22Rv1 (cell line): ENCODE measurements at regions not wholly inside any gene's neighbourhood (a gene's known extent, or its start where the extent isn't known, plus 50 kb on each side); places are given as distances from the start of the nearest gene placed in this dataset.

Source experiments
- ZFX ChIP-seq: fragments of 450-650 bp; IDR thresholded peaks from 2 replicates; pipeline ENCODE4 v1.6.1; 2017; ENCODE audit warnings: antibody characterized with exemption, borderline replicate concordance
- TF ChIP-seq, protein P1 (sequence below): fragments of 450-650 bp; IDR thresholded peaks from 2 replicates; pipeline ENCODE4 v1.5.1; 2017; ENCODE audit warnings: mild to moderate bottlenecking

DNA sequence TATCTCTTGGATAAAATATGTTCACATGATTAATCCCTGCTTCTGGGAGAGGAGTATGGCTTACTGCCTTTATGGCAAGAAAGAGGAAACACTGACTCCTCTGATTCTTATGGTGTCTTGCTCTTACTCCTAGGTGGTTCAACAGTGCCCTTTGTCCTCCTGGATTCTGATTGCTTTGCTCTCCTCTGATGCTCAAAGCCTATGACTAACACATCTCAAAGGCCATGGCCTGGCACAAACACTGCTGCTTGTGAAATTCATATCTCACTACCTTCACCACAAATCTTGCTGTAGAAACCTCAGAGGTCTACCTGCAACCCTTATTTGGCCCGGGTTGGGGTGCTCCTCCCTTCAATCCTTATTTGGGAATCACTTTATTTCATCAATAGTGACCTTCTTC is 217.2 kb downstream of the C12orf50 start:
- TF ChIP-seq, protein P1, sequence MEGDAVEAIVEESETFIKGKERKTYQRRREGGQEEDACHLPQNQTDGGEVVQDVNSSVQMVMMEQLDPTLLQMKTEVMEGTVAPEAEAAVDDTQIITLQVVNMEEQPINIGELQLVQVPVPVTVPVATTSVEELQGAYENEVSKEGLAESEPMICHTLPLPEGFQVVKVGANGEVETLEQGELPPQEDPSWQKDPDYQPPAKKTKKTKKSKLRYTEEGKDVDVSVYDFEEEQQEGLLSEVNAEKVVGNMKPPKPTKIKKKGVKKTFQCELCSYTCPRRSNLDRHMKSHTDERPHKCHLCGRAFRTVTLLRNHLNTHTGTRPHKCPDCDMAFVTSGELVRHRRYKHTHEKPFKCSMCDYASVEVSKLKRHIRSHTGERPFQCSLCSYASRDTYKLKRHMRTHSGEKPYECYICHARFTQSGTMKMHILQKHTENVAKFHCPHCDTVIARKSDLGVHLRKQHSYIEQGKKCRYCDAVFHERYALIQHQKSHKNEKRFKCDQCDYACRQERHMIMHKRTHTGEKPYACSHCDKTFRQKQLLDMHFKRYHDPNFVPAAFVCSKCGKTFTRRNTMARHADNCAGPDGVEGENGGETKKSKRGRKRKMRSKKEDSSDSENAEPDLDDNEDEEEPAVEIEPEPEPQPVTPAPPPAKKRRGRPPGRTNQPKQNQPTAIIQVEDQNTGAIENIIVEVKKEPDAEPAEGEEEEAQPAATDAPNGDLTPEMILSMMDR = no peak
- TF ChIP-seq ZFX = no peak
